HG03135 (cell line): ENCODE measurements at regions not wholly inside any gene's neighbourhood (a gene's known extent, or its start where the extent isn't known, plus 50 kb on each side); places are given as distances from the start of the nearest gene placed in this dataset.

Experiments used
- ATAC-seq: cut with Tn5 transposase; IDR thresholded peaks from one replicate; pipeline ENCODE4 v1.9.1; 2021; ENCODE audit warnings: mild to moderate bottlenecking, moderate library complexity; ENCODE audit not compliant: unreplicated experiment

GRCh38 chr7:81533931-81534330 is 235.9 kb downstream of the HGF start:
- no peak for ATAC-seq

- no peak for ATAC-seq
Measured at GRCh38 chr7:81533426-81533825, 236.4 kb downstream of the HGF start.

GRCh38 chr7:81529785-81530184 is 240.1 kb downstream of the HGF start:
- ATAC-seq: no peak

DNA sequence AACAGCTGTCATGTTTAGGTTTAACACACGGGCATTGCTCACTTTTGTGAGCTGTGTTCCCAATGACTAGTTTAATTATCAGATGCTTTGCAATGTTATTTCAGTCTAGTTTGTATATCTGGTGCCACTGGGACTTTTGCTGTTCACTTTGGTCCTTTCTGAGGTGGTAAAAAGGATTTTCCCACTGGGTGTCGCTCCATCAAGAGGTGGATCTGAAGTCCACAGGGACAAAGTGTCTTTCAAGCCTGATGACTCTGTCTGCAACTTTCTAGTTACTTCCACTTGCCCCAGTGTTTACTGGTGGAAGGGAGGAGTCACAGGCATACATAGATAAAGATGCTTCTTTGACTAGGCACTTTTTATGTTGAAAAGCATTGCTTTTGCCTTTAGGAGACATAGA is 242.2 kb downstream of the HGF start:
- ATAC-seq: no peak

GRCh38 chr7:81526971-81527370 is 242.9 kb downstream of the HGF start:
- ATAC-seq: no peak

GRCh38 chr7:81525841-81526240 is 244.0 kb downstream of the HGF start:
- ATAC-seq: no peak

GRCh38 chr7:81519886-81520285 is 250.0 kb downstream of the HGF start:
- no peak for ATAC-seq

DNA sequence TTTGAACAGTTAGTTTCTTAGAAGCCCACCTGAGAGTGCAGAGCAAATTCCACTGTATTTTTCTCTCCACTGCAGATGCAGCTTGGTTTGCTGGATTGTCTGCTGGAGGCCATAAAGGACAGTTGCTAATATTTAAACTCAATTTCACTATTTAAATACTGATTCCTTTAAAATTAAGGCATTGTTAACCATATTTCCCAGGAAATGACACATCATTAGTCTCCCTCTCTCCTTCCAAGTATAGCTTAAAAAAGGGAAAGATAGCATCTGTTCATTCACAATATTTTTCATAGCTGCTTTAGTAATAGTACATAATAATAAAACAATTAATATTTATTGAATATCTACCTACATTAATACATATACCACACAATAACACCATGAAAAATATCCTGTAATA is 252.9 kb downstream of the HGF start:
- no peak for ATAC-seq

DNA sequence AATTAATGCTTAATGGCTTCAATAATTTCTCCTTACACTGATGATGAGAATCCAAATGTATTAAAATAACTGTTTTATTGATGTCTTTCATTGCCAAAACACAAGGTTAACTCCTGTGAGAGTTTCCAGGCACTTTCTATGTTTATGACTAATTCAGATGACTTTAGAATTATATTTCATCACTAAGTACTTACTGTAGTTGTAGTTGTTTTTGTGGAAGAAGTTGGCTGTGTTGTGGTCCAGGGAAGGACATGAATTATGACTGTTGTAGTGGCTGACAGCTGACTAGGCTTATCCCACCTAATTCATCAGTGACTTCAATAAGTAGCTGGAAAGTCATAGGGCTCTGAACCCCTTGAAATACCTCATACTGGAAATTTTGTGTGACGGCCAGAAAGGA is 254.8 kb downstream of the HGF start:
- ATAC-seq: no peak

DNA sequence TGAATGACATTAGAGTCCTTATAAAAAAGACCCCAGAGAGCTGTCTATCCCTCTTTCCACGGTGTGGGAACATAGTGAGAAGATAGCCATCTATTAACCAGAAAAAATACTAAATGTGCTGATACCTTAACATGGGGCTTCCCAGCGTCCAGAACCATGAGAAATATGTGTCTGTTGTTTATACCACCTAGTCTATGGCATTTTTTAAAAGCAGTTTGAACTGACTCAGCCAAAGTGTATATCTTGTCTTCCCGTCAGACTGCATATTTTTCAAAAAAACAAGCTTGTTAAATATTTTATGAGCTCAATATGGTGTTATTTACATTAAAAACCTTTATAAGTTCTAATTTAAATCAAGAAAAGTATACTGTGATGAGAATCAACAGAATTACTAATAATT is 255.3 kb downstream of the HGF start:
- no peak for ATAC-seq

- no peak for ATAC-seq
Measured at GRCh38 chr7:81510122-81510521, 259.7 kb downstream of the HGF start.

- no peak for ATAC-seq
Measured at GRCh38 chr7:81507221-81507620, 262.6 kb downstream of the HGF start.

- no peak for ATAC-seq
Measured at GRCh38 chr7:81506609-81507008, 263.2 kb downstream of the HGF start.

DNA sequence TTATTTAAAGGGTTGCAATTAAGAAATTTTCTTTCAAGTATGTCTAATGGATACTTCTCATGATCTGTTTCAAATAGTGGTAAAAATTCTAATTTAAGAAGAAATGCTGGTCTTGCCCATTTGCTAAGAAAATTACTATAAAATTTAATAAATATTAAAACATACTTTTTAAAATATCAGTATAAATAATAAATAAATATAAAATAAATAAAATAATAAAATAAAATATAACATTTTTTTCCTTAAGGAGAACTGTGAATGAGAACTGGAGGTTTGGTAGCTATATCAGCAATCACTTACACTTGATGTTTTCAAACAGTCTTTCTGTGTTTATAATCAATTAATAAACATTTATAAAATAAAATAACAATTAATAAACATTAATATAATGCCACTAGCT is 266.1 kb downstream of the HGF start:
- no peak for ATAC-seq

DNA sequence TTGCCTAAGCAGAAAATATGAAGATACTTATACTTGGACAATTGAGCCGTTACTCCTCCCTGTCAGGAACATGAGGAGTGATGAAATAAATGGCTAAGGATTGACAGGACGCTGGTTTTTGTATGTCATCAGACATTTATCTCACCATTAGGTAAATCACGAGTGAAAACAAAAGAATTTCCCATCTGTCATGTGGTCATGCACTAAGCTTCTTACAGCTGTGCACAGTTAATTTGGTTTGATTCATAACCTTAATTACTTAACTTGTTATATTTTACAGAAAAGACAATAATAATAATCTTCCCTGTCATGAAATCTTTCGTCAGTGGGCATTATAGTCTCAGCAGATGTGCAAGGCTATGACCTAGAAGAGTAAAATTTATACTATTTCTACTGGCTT is 266.5 kb downstream of the HGF start:
- ATAC-seq: no peak

DNA sequence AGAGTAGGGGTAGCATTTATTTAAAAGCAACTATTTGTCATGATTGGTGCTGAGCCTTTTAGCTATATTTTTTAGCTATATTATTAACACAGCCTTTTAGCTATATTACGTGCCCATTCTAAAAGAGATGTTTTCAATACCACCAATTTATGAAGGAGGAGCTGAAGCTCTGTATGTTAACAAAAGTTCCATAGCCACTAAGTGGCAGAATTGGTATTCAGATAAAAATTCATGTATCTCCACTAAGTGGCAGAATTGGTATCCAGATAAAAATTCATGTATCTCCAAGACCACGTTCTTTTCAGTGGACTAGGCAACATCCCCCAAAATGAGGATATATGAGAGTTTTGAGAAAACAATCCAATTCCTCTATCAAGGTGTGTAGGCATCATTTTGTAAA is 268.6 kb downstream of the HGF start:
- no peak for ATAC-seq

DNA sequence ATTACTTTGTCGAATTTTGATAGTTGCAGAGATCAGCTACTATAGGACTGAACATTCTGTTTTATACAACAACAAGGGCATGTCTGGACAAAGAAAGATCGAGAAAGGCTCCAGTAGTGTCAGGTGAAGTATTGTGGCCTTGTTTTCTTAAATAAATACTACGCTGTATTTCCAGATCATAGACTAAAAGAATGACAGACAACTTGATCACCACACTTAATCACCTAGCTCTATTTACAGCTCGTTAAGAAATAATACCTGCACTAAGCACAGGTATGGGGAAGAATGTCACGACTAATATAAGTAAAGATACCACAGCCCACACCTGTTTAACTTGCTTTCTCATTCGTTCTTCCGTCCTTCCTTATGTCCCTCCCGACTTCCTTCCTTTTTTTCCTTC is 269.2 kb downstream of the HGF start:
- ATAC-seq: no peak

DNA sequence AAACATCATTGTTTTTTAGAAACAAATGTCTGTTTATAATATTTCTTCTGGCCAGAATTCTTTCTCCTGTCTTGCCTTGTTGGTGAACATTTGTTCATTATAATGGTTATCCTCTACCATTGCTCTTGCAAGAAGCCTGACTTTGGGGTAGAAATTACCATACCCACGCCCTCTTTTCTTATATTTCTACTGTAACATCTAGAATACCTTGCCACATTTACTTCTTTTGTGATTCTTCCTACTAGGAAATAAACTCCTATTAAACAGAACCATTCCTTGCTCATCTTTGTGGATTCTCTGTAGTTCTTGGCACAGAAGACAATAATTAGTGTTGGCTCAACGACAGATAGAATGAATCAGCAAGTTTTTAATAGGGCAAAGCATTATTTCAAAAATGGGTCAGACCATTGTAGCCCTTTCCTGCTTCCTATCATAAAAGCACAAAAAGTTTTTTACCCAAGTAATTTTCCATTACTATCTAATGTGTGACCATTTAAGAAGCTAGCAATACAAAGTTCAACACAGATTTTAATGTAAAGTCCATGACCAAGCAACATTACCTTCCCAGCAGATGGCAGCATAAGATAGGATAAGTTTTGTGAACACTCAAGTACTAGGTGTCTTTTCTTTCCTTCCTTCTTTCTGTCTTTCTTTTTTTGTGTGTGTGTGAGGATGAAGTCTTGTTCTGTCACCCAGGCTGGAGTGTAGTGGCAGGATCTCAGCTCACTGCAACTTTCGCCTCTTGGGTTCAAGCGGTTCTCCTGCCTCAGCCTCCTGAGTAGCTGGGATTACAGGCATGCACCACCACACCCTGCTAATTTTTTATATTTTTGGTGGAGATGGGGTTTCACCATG is 270.4 kb downstream of the HGF start:
- peak; percentile 69 for ATAC-seq

DNA sequence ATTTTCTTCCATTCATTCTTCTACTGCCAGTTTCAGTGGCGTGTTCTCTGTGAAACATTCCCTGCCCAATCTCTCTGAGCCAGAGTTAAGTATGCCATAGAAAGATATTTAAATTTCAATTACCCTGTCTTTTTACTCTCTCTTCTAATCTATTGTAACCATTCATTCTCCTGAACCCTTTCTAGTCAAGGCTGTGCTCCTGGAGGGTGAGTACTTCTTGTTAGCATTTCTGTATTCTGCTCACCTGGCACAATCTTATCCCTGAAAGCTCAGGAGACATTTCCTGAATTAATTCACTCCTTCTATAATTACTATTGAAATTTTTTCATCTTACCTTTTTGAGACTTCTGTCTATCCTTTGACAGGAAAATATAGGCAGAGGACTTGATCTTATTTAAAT is 271.7 kb downstream of the HGF start:
- no peak for ATAC-seq

DNA sequence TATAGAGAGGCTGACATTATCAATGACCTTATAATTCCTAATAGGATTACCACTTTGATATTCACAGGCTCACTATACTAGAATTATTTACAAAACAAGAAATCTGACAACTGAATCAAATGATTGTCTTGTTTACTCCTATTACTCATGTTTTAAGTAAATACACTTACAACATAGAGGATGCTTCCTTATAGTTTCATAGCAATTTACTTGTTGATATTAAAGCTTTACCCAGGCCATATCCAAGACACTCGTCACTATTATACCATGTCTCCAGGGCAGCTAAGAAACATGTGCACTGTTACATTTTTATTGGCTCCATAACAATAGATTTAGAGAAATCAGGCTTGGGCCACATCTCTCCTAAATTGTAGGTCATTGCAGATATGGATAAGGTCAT is 276.9 kb downstream of the HGF start:
- no peak for ATAC-seq

GRCh38 chr7:81492240-81492639 is 277.6 kb downstream of the HGF start:
- ATAC-seq: no peak

DNA sequence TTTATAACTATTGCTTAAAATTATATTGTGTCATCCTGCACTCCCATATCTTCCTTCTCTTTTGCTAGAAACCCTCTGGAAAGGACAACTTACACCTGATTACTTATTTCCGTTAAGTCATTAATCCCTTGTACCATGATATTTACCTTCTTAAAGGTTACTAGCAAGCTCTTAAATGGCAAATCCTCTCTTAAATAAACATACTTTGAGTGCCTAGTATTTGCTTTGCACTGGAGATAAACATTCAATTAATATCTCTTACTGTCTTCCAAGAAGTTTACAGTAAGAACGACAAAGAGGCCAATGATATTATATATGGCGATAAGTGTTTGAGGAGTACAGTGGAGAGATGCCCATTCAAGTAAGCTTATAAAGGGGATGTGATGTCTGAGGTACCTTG is 278.3 kb downstream of the HGF start:
- no peak for ATAC-seq

GRCh38 chr7:81488210-81488609 is 281.6 kb downstream of the HGF start:
- ATAC-seq: no peak
